Stimulated activated effector memory CD8-positive, alpha-beta T cell treated with anti-CD3 and anti-CD28 coated beads, Interleukin-12 subunit alpha, Interleukin-12 subunit beta, amount 100 ng/mL, for 72 hours (primary cell): ENCODE measurements at regions not wholly inside any gene's neighbourhood (a gene's known extent, or its start where the extent isn't known, plus 50 kb on each side); places are given as distances from the start of the nearest gene placed in this dataset.
"Not testable (repeated sequence)": the region's sequence is repeated elsewhere in the genome, so short reads cannot be mapped to it uniquely, and the experiment has no call there.

Experiments
- ATAC-seq: fragments of 150-1000 bp; cut with Tn5 transposase; 2 replicates; pipeline ENCODE4 v1.10.0; 2021
- DNase-seq, 2 donors: peaks; one replicate each; pipeline ENCODE4 v3.0.0; 2021 to 2022; ENCODE audit warnings: low spot score in 2 of 2
- H3K27ac Mint-ChIP-seq: one replicate; pipeline ENCODE4 v1.8.0; 2022; ENCODE audit warnings: mild to moderate bottlenecking, mixed read lengths
- H3K36me3 Mint-ChIP-seq: one replicate; pipeline ENCODE4 v1.8.0; 2022; ENCODE audit warnings: mild to moderate bottlenecking, mixed read lengths
- H3K4me1 Mint-ChIP-seq: one replicate; pipeline ENCODE4 v1.8.0; 2022; ENCODE audit warnings: mixed read lengths
- H3K4me3 Mint-ChIP-seq: one replicate; pipeline ENCODE4 v1.8.0; 2022; ENCODE audit warnings: mild to moderate bottlenecking, mixed read lengths
- H3K9me3 Mint-ChIP-seq: one replicate; pipeline ENCODE4 v1.8.0; 2022; ENCODE audit warnings: mixed read lengths

DNA sequence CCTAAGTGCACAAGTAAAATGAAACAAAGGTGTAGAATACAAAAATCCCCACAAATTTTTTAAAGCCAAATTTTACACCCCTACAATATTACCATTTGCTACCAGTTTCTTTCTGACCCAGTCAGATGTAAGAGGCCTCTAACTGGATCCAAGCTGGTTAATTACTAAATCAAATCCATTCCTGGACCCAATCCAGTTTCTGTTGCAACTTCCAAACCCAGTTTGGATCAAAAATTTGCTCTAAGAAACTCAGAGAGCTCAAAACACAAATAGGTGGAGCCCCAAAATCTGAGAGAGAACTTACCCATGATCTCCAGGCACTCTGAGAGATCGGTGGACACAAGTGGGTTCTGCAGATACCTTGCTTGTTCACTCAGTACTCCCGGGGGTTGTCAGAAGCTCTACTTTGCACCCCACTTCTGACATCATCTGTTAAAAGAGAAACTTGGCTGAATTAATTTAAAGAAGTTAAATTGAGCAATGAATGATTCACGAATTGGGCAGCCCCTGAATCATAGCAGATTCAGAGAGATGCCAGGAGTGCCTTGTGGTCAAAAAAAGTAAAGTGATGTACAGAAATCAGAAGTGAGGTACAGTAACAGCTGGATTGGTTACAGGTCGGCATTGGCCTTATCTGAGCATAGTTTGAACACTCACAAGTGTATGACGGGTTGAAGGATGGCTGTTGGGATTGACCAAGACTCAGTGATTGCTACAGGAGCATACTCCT is 448.0 kb downstream of the KCNT2 start:
- H3K9me3 Mint-ChIP-seq, result no peaks in the 10 kb centered on the region
- no peaks in the 10 kb centered on the region for H3K36me3 Mint-ChIP-seq
- ATAC-seq (peak; percentile 51), DNase-seq (no peak)
- H3K27ac Mint-ChIP-seq, result no peak overlapping the region
- H3K4me1 Mint-ChIP-seq, result no peaks in the 10 kb centered on the region
- H3K4me3 Mint-ChIP-seq, result no peak overlapping the region

DNA sequence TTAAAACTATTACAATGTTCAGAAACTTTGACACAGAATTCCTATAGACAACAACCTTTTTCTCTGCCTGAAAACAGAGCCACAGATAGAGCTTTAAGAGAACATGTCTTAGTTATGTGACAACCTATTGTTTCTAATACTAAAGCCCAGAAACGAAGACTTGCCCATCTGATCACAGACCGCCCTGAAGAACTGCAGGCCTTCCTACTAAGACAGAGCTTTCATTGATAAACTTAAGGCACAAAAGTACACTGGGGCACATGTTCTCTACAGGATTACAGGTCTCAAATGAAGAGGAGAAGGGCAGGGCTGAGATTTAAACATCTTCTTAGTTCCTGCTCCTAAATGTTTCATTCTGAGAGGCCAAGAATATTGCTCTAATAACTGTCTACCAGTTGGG is 452.7 kb downstream of the KCNT2 start:
- H3K4me1 Mint-ChIP-seq, result no peaks in the 10 kb centered on the region
- no peaks in the 10 kb centered on the region for H3K9me3 Mint-ChIP-seq
- DNase-seq (no peak), ATAC-seq (no peak)
- no peak overlapping the region for H3K4me3 Mint-ChIP-seq
- H3K27ac Mint-ChIP-seq, result no peak overlapping the region
- no peaks in the 10 kb centered on the region for H3K36me3 Mint-ChIP-seq

- H3K4me3 Mint-ChIP-seq, result no peak overlapping the region
- ATAC-seq (peak; percentile 78), DNase-seq (no peak)
- no peaks in the 10 kb centered on the region for H3K9me3 Mint-ChIP-seq
- H3K27ac Mint-ChIP-seq, result no peak overlapping the region
- no peaks in the 10 kb centered on the region for H3K4me1 Mint-ChIP-seq
- H3K36me3 Mint-ChIP-seq, result no peaks in the 10 kb centered on the region
These were observed 455.3 kb downstream of the KCNT2 start for GRCh38 chr1:196152975-196153374.

DNA sequence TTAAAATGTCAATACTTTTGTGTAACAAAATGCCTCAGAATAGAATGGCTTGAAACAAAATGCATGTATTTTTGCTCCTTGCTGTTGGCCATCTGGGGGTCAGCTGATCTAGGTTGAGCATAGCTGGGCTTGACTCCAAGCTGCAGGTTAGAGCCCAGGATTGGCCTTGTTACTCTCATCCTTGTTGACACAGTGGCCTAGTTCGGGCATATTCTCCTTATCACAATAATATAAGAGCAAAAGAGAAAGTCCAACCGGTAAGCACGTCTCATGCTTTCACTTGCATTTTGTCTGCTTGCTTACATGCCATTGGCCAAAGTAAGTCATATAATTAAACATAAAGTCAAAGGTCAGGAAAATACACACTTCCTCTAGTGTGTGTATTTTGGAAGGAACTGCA is 456.2 kb downstream of the KCNT2 start:
- no peak for DNase-seq
- no peaks in the 10 kb centered on the region for H3K4me1 Mint-ChIP-seq
- H3K4me3 Mint-ChIP-seq, result no peak overlapping the region
- ATAC-seq, result no peak
- no peaks in the 10 kb centered on the region for H3K36me3 Mint-ChIP-seq
- H3K27ac Mint-ChIP-seq, result no peak overlapping the region
- no peaks in the 10 kb centered on the region for H3K9me3 Mint-ChIP-seq

DNA sequence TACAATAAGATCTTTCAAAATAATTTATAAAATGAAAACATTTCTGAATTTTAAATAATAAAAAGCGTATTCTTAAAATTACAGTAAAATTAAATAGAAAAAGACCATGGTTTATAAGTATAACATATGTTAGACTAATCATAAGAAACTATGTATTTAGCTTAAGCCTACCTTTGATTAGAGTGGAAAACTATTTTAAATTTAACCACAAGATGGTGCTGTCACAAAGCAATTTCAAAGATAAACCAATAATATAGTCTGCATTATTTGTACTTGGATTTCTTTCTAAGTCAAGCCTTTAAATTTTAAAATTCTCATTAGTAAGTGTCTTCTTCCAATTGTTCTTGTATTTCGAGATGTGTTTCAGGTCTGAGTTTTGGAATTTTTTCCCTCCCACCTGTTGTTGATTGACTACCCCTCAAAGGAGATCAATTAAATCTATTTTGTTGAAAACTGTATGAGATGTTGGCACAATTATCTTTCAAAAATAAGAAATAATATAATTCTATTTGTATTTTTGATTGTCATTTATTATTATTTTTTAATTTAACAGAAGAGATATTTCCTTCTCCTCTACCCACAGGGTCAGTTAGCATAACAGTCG is 459.8 kb downstream of the KCNT2 start:
- no peak overlapping the region for H3K27ac Mint-ChIP-seq
- no peaks in the 10 kb centered on the region for H3K4me1 Mint-ChIP-seq
- H3K9me3 Mint-ChIP-seq, result no peaks in the 10 kb centered on the region
- no peaks in the 10 kb centered on the region for H3K36me3 Mint-ChIP-seq
- H3K4me3 Mint-ChIP-seq, result no peak overlapping the region
- ATAC-seq, result no peak
- DNase-seq, result no peak

GRCh38 chr1:196147530-196147929 is 460.7 kb downstream of the KCNT2 start:
- Mint-ChIP-seq H3K9me3 (no peaks in the 10 kb centered on the region), H3K27ac (no peak overlapping the region), H3K4me1 (no peaks in the 10 kb centered on the region), H3K4me3 (no peak overlapping the region), H3K36me3 (no peaks in the 10 kb centered on the region)
- DNase-seq, result no peak
- no peak for ATAC-seq

DNA sequence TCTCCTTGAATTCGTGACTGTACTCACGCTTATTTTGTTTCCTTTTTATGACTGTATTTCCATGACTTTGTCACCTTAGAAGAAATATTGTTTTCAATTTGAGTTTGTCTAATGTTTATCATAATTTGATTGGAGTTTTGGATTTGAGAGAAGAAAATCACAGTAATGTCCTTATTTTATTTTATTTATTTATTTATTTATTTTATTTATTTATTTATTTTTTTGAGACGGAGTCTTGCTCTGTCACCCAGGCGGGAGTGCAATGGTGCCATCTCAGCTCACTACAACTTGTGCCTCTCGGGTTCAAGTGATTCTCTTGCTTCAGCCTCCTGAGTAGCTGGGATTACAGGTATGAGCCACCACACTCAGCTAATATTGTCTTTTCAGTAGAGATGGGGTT is 463.1 kb downstream of the KCNT2 start:
- H3K27ac Mint-ChIP-seq, H3K4me3 Mint-ChIP-seq, H3K9me3 Mint-ChIP-seq, H3K36me3 Mint-ChIP-seq, DNase-seq, ATAC-seq, H3K4me1 Mint-ChIP-seq: not testable (repeated sequence)

- Mint-ChIP-seq H3K4me3 (no peak overlapping the region), H3K27ac (no peak overlapping the region), H3K4me1 (no peaks in the 10 kb centered on the region), H3K36me3 (no peaks in the 10 kb centered on the region), H3K9me3 (no peaks in the 10 kb centered on the region)
- ATAC-seq (no peak), DNase-seq (no peak)
These were observed 463.7 kb downstream of the KCNT2 start for GRCh38 chr1:196144588-196144987.

DNA sequence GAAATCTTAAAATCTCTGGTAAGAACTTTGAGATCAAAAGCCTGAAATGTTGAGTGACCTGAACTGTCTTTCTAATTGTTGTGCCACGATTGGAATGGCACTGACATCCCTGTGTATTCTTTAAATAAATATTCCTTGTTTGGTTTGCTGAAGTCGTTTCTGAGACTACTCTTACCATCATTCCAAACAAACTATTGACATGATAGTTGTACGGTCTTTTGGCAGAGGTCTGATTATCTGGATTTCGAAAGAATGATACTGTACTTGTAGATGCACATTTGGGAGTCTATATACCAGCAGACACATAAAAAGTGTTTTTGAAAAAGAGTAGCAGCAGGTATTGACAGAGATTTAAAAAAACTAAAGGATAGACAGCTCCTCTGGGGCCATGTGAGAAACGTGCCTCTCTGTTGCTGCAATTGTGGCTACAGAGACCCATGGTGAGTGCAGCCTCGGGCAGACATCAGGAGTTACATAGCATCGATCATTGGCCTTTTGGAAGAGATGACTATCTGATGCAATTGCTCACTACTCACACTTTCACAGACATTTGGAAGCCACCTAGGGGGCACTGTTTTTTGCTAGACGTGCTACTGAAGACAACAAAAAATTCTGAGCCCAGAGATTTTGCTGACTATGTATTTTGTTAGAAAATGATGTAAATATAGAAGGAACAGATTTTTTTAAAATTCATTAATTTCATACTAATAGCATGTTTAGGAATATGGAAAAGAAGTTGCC is 464.5 kb downstream of the KCNT2 start:
- Mint-ChIP-seq H3K4me1 (no peaks in the 10 kb centered on the region), H3K9me3 (no peaks in the 10 kb centered on the region), H3K36me3 (no peaks in the 10 kb centered on the region), H3K4me3 (no peak overlapping the region), H3K27ac (no peak overlapping the region)
- ATAC-seq, result no peak
- no peak for DNase-seq

GRCh38 chr1:196142111-196142640 is 466.1 kb downstream of the KCNT2 start:
- DNase-seq (no peak), ATAC-seq (no peak)
- H3K4me1 Mint-ChIP-seq, result no peaks in the 10 kb centered on the region
- H3K4me3 Mint-ChIP-seq, result no peak overlapping the region
- H3K27ac Mint-ChIP-seq, result no peak overlapping the region
- H3K9me3 Mint-ChIP-seq, result no peaks in the 10 kb centered on the region
- no peaks in the 10 kb centered on the region for H3K36me3 Mint-ChIP-seq

GRCh38 chr1:196136396-196136795 is 471.8 kb downstream of the KCNT2 start:
- no peaks in the 10 kb centered on the region for H3K4me1 Mint-ChIP-seq
- ATAC-seq (no peak), DNase-seq (no peak)
- H3K27ac Mint-ChIP-seq, result no peak overlapping the region
- no peaks in the 10 kb centered on the region for H3K9me3 Mint-ChIP-seq
- H3K4me3 Mint-ChIP-seq, result no peak overlapping the region
- no peaks in the 10 kb centered on the region for H3K36me3 Mint-ChIP-seq

DNA sequence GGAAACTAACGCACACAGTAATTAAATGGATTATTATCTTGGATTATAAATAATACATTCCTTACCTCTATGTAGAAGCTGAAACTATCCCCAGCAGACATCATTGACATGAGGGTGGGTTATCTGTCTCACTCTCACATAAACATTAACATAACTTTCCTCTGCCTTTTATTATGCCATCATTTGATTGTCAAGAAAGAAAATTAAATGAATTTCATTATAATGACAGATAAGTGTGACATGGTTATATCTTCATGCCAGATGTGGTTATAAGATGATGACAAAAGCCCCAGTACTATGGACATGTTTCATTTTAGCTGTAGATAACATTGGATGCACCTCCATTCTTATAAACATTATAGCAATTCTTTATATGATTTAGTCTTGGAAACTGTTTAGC is 476.5 kb downstream of the KCNT2 start:
- DNase-seq (no peak), ATAC-seq (no peak)
- Mint-ChIP-seq H3K4me1 (no peaks in the 10 kb centered on the region), H3K36me3 (no peaks in the 10 kb centered on the region), H3K4me3 (no peak overlapping the region), H3K9me3 (no peaks in the 10 kb centered on the region), H3K27ac (no peak overlapping the region)

GRCh38 chr1:196128835-196129234 is 479.4 kb downstream of the KCNT2 start:
- DNase-seq (no peak), ATAC-seq (no peak)
- no peak overlapping the region for H3K27ac Mint-ChIP-seq
- no peaks in the 10 kb centered on the region for H3K4me1 Mint-ChIP-seq
- H3K9me3 Mint-ChIP-seq, result no peaks in the 10 kb centered on the region
- H3K4me3 Mint-ChIP-seq, result no peak overlapping the region
- no peaks in the 10 kb centered on the region for H3K36me3 Mint-ChIP-seq

- H3K36me3 Mint-ChIP-seq, result no peaks in the 10 kb centered on the region
- ATAC-seq, result no peak
- no peaks in the 10 kb centered on the region for H3K9me3 Mint-ChIP-seq
- no peak overlapping the region for H3K27ac Mint-ChIP-seq
- no peak for DNase-seq
- no peaks in the 10 kb centered on the region for H3K4me1 Mint-ChIP-seq
- no peak overlapping the region for H3K4me3 Mint-ChIP-seq
These were observed 487.1 kb downstream of the KCNT2 start for GRCh38 chr1:196121181-196121580.

GRCh38 chr1:196115646-196116045 is 492.6 kb downstream of the KCNT2 start:
- Mint-ChIP-seq H3K4me1 (no peaks in the 10 kb centered on the region), H3K9me3 (no peaks in the 10 kb centered on the region), H3K4me3 (no peak overlapping the region), H3K36me3 (no peaks in the 10 kb centered on the region), H3K27ac (no peak overlapping the region)
- ATAC-seq, result no peak
- DNase-seq, result no peak

- no peaks in the 10 kb centered on the region for H3K4me1 Mint-ChIP-seq
- DNase-seq (no peak), ATAC-seq (no peak)
- no peaks in the 10 kb centered on the region for H3K36me3 Mint-ChIP-seq
- no peak overlapping the region for H3K4me3 Mint-ChIP-seq
- H3K27ac Mint-ChIP-seq, result no peak overlapping the region
- no peaks in the 10 kb centered on the region for H3K9me3 Mint-ChIP-seq
These were observed 494.0 kb downstream of the KCNT2 start for GRCh38 chr1:196114193-196114592.
